IMR-90 (cell line): ENCODE measurements at regions not wholly inside any gene's neighbourhood (a gene's known extent, or its start where the extent isn't known, plus 50 kb on each side); places are given as distances from the start of the nearest gene placed in this dataset.

Experiments
- BHLHE40 ChIP-seq: fragments of 150-350 bp; IDR thresholded peaks from 2 replicates; pipeline ENCODE4 v1.6.1; 2016; ENCODE audit warnings: mild to moderate bottlenecking, low read depth, low read length
- CEBPB ChIP-seq: IDR thresholded peaks from 2 replicates; pipeline ENCODE4 v1.6.1; 2012; ENCODE audit warnings: low read depth, low read length, improper control_type of control experiment
- CHD1 ChIP-seq: IDR thresholded peaks from 2 replicates; pipeline ENCODE4 v1.6.1; 2012; ENCODE audit warnings: low read depth, low read length, improper control_type of control experiment
- ELK1 ChIP-seq: fragments of 150-350 bp; IDR thresholded peaks from 2 replicates; pipeline ENCODE4 v1.6.1; 2016; ENCODE audit warnings: low read depth, mild to moderate bottlenecking, low read length, moderate library complexity, borderline replicate concordance
- FOS ChIP-seq: fragments of 150-350 bp; IDR thresholded peaks from 2 replicates; pipeline ENCODE4 v1.6.1; 2016; ENCODE audit warnings: low read depth, low read length
- MAZ ChIP-seq: IDR thresholded peaks from 2 replicates; pipeline ENCODE4 v1.6.1; 2012; ENCODE audit warnings: low read depth, mild to moderate bottlenecking, low read length, improper control_type of control experiment, moderate library complexity, borderline replicate concordance
- MXI1 ChIP-seq: IDR thresholded peaks from 2 replicates; pipeline ENCODE4 v1.6.1; 2012; ENCODE audit warnings: low read depth, mild to moderate bottlenecking, low read length, moderate library complexity, borderline replicate concordance
- NFE2L2 ChIP-seq: fragments of 150-350 bp; IDR thresholded peaks from 2 replicates; pipeline ENCODE4 v1.6.1; 2016; ENCODE audit warnings: low read depth, mild to moderate bottlenecking, low read length
- POLR2A ChIP-seq: IDR thresholded peaks from 2 replicates; pipeline ENCODE4 v1.6.1; 2012; ENCODE audit warnings: mild to moderate bottlenecking, low read depth, low read length
- RAD21 ChIP-seq: IDR thresholded peaks from 2 replicates; pipeline ENCODE4 v1.6.1; 2012; ENCODE audit warnings: low read length, improper control_type of control experiment
- RCOR1 ChIP-seq: IDR thresholded peaks from 2 replicates; pipeline ENCODE4 v1.6.1; 2012; ENCODE audit warnings: mild to moderate bottlenecking, low read length, improper control_type of control experiment; ENCODE audit not compliant: insufficient replicate concordance
- RFX5 ChIP-seq: IDR thresholded peaks from 2 replicates; pipeline ENCODE4 v1.8.0; 2012; ENCODE audit warnings: low read depth, mild to moderate bottlenecking, low read length, moderate library complexity
- SMC3 ChIP-seq: fragments of 150-350 bp; IDR thresholded peaks from 2 replicates; pipeline ENCODE4 v1.6.1; 2016; ENCODE audit warnings: low read depth, mild to moderate bottlenecking, antibody characterized with exemption, low read length, moderate library complexity
- TF ChIP-seq, protein P1 (sequence below): conservative IDR thresholded peaks from 2 replicates; pipeline ENCODE4 v1.5.1; 2012; ENCODE audit warnings: mild to moderate bottlenecking, low read depth, low read length, improper control_type of control experiment

DNA sequence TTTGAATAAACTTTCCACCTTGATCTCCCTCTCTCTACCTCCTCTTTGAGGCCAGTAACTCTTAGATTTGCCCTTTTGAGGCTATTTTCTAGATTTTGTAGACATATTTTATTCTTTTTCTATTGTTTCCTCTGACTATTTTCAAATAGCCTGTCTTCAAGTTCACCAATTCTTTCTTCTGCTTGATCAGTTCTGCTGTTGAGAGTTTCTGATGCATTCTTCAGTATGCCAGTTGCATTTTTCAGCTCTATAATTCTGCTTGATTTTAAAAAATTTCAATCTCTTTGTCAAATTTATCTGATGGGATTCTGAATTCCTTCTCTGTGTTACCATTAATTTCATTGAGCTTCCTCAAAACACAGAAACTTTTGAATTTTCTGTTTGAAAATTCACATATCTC is 257.5 kb downstream of the HAPSTR1 start:
- TF ChIP-seq, protein P1, sequence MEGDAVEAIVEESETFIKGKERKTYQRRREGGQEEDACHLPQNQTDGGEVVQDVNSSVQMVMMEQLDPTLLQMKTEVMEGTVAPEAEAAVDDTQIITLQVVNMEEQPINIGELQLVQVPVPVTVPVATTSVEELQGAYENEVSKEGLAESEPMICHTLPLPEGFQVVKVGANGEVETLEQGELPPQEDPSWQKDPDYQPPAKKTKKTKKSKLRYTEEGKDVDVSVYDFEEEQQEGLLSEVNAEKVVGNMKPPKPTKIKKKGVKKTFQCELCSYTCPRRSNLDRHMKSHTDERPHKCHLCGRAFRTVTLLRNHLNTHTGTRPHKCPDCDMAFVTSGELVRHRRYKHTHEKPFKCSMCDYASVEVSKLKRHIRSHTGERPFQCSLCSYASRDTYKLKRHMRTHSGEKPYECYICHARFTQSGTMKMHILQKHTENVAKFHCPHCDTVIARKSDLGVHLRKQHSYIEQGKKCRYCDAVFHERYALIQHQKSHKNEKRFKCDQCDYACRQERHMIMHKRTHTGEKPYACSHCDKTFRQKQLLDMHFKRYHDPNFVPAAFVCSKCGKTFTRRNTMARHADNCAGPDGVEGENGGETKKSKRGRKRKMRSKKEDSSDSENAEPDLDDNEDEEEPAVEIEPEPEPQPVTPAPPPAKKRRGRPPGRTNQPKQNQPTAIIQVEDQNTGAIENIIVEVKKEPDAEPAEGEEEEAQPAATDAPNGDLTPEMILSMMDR, result no peak
- no peak for TF ChIP-seq MXI1
- TF ChIP-seq RAD21, result no peak
- no peak for TF ChIP-seq CHD1
- no peak for TF ChIP-seq POLR2A
- TF ChIP-seq CEBPB, result no peak
- TF ChIP-seq RCOR1, result no peak
- no peak for TF ChIP-seq FOS
- TF ChIP-seq RFX5, result no peak
- TF ChIP-seq BHLHE40, result no peak
- no peak for TF ChIP-seq NFE2L2
- TF ChIP-seq ELK1, result no peak
- TF ChIP-seq MAZ, result no peak
- no peak for TF ChIP-seq SMC3
